MM.1S (cell line): ENCODE measurements at regions not wholly inside any gene's neighbourhood (a gene's known extent, or its start where the extent isn't known, plus 50 kb on each side); places are given as distances from the start of the nearest gene placed in this dataset.
"Not testable (repeated sequence)": the region's sequence is repeated elsewhere in the genome, so short reads cannot be mapped to it uniquely, and the experiment has no call there.

Source experiments
- DNase-seq: peaks from one replicate; pipeline ENCODE4 v3.0.0-alpha.2; 2015
- H2AFZ ChIP-seq: fragments of 300-600 bp; sonication (generic); 2 replicates; pipeline ENCODE4 v1.6.0; 2016; ENCODE audit warnings: antibody characterized with exemption, low read length
- H3F3A ChIP-seq: fragments of 300-600 bp; sonication (generic); 2 replicates; pipeline ENCODE4 v1.6.1; 2016; ENCODE audit warnings: mild to moderate bottlenecking, antibody characterized with exemption, low read length, moderate library complexity, mixed read lengths; ENCODE audit not compliant: insufficient read depth
- H3K27ac ChIP-seq: fragments of 300-600 bp; sonication (generic); 2 replicates; pipeline ENCODE4 v1.5.1; 2016; ENCODE audit warnings: mild to moderate bottlenecking, low read length
- H3K27me3 ChIP-seq: fragments of 300-600 bp; sonication (generic); replicated peaks from 2 replicates; pipeline ENCODE4 v1.6.0; 2016; ENCODE audit warnings: low read length; ENCODE audit not compliant: insufficient read depth
- H3K36me3 ChIP-seq: fragments of 300-600 bp; sonication (generic); replicated peaks from 2 replicates; pipeline ENCODE4 v1.6.1; 2016; ENCODE audit warnings: mild to moderate bottlenecking, low read length, mixed read lengths; ENCODE audit not compliant: insufficient read depth
- H3K4me1 ChIP-seq: fragments of 300-600 bp; sonication (generic); 2 replicates; pipeline ENCODE4 v1.6.1; 2016; ENCODE audit warnings: low read length, mixed read lengths
- H3K4me2 ChIP-seq: fragments of 300-600 bp; sonication (generic); 2 replicates; pipeline ENCODE4 v1.6.0; 2016; ENCODE audit warnings: low read depth, low read length
- H3K4me3 ChIP-seq: fragments of 300-600 bp; sonication (generic); 2 replicates; pipeline ENCODE4 v1.5.1; 2016; ENCODE audit warnings: low read length, mixed read lengths
- H3K79me2 ChIP-seq: fragments of 300-600 bp; sonication (generic); 2 replicates; pipeline ENCODE4 v1.6.1; 2016; ENCODE audit warnings: mixed run types, low read length, mixed read lengths
- H3K9ac ChIP-seq: fragments of 300-600 bp; sonication (generic); 2 replicates; pipeline ENCODE4 v1.6.1; 2016; ENCODE audit warnings: low read length, mixed read lengths
- H3K9me2 ChIP-seq: fragments of 300-600 bp; sonication (generic); replicated peaks from 2 replicates; pipeline ENCODE4 v1.6.1; 2016; ENCODE audit warnings: mild to moderate bottlenecking, low read length, mixed read lengths; ENCODE audit not compliant: insufficient read depth
- H3K9me3 ChIP-seq: fragments of 300-600 bp; sonication (generic); replicated peaks from 2 replicates; pipeline ENCODE4 v1.6.1; 2016; ENCODE audit warnings: mild to moderate bottlenecking, low read length, mixed read lengths; ENCODE audit not compliant: insufficient read depth
- H4K20me1 ChIP-seq: fragments of 300-600 bp; sonication (generic); 2 replicates; pipeline ENCODE4 v1.6.1; 2016; ENCODE audit warnings: mild to moderate bottlenecking, low read length, moderate library complexity, mixed read lengths; ENCODE audit not compliant: insufficient read depth
- EZH2 ChIP-seq: fragments of 300-600 bp; sonication (generic); optimal IDR thresholded peaks from 2 replicates; pipeline ENCODE3; 2017; ENCODE audit warnings: low read depth, mild to moderate bottlenecking, antibody characterized with exemption, low read length, mixed read lengths
- EZH2phosphoT487 ChIP-seq: fragments of 300-600 bp; sonication (generic); IDR thresholded peaks from 2 replicates; pipeline ENCODE4 v1.6.1; 2018; ENCODE audit warnings: antibody characterized with exemption, low read length
- TF ChIP-seq, protein P1 (sequence below): fragments of 300-600 bp; sonication (generic); IDR thresholded peaks from 2 replicates; pipeline ENCODE4 v1.5.1; 2016; ENCODE audit warnings: antibody characterized with exemption, low read length, mixed read lengths

DNA sequence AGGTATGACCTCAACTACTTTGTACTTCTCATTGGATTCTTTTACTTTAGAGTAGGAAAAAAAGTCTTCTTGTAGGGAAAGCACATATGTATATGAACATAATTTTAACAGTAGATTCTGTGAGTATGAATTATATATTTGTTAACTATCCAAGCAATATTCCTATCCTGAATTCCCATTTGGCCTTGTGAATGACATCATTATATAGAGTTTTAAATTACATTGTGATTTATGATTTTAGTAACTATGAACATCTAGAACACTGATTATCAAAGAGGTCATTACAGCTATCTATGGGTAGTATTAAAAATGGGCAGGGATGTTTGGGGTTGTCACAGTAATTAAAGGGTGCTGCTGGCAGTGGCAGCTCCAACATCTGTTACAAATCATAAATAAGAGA, 163.9 kb upstream of the TFAP2D start:
- H4K20me1 ChIP-seq: no peaks in the 10 kb centered on the region
- H2AFZ ChIP-seq: no peak overlapping the region
- H3K27ac ChIP-seq: no peak overlapping the region
- no peak overlapping the region for H3K4me2 ChIP-seq
- H3K27me3 ChIP-seq: no peaks in the 10 kb centered on the region
- no peaks in the 10 kb centered on the region for H3K79me2 ChIP-seq
- H3K9ac ChIP-seq: no peak overlapping the region
- H3K4me1 ChIP-seq: no peaks in the 10 kb centered on the region
- TF ChIP-seq, protein P1, sequence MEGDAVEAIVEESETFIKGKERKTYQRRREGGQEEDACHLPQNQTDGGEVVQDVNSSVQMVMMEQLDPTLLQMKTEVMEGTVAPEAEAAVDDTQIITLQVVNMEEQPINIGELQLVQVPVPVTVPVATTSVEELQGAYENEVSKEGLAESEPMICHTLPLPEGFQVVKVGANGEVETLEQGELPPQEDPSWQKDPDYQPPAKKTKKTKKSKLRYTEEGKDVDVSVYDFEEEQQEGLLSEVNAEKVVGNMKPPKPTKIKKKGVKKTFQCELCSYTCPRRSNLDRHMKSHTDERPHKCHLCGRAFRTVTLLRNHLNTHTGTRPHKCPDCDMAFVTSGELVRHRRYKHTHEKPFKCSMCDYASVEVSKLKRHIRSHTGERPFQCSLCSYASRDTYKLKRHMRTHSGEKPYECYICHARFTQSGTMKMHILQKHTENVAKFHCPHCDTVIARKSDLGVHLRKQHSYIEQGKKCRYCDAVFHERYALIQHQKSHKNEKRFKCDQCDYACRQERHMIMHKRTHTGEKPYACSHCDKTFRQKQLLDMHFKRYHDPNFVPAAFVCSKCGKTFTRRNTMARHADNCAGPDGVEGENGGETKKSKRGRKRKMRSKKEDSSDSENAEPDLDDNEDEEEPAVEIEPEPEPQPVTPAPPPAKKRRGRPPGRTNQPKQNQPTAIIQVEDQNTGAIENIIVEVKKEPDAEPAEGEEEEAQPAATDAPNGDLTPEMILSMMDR: no peak
- TF ChIP-seq EZH2 (no peak), EZH2phosphoT487 (no peak)
- H3K9me3 ChIP-seq: no peaks in the 10 kb centered on the region
- H3F3A ChIP-seq: no peaks in the 10 kb centered on the region
- no peaks in the 10 kb centered on the region for H3K9me2 ChIP-seq
- H3K4me3 ChIP-seq: no peak overlapping the region
- H3K36me3 ChIP-seq: no peaks in the 10 kb centered on the region
- no peak for DNase-seq

DNA sequence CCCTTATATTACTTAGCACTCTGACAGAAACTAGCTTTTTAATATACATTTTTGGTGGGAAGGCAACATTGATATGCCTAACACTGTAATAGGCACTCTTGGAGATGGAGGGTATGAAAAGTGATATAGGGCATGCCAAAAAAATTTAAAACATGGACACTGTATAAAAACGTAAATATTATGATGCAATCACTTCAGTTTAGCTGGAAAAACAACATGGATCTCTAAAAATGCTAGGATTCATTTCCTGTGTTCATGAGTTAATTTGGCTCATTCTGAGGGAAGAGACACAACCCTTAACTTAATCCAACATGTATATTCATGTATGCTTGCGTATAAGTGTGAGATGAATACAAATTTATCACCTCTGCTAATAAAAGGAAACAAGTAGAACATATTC, 157.3 kb upstream of the TFAP2D start:
- Histone ChIP-seq H3K4me3 (no peak overlapping the region), H3K9ac (no peak overlapping the region), H4K20me1 (no peaks in the 10 kb centered on the region), H3K27ac (no peak overlapping the region), H3F3A (no peaks in the 10 kb centered on the region), H3K9me3 (no peaks in the 10 kb centered on the region), H3K79me2 (no peaks in the 10 kb centered on the region), H3K4me2 (no peak overlapping the region), H2AFZ (no peak overlapping the region), H3K9me2 (no peaks in the 10 kb centered on the region), H3K36me3 (no peaks in the 10 kb centered on the region), H3K27me3 (no peaks in the 10 kb centered on the region), H3K4me1 (no peaks in the 10 kb centered on the region)
- no peak for DNase-seq
- TF ChIP-seq EZH2: no peak
- TF ChIP-seq, protein P1: no peak
- no peak for TF ChIP-seq EZH2phosphoT487

DNA sequence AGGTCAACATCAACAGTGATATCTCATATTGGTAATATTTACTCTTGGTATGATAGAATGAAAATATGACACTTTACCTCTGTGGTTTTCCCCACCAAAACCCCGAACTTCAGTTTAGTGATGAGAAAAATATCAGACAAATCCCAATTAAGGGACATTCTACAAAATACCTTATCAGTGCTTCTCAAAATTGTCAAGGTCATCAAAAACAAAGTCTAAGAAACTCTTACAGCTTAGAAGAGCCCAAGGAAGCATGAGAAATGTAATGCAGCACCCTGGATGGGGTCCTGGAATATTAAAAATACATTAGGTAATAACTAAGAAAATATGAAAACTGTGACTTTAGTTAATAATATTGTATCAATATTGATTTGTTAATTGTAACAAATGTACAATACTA, 148.3 kb upstream of the TFAP2D start:
- Histone ChIP-seq H3K9me3 (no peaks in the 10 kb centered on the region), H3K27ac (no peak overlapping the region), H4K20me1 (no peaks in the 10 kb centered on the region), H3K79me2 (no peaks in the 10 kb centered on the region), H3K4me3 (no peak overlapping the region), H3K4me1 (no peaks in the 10 kb centered on the region), H3K9ac (no peak overlapping the region), H3F3A (no peaks in the 10 kb centered on the region), H3K36me3 (no peaks in the 10 kb centered on the region), H2AFZ (no peak overlapping the region), H3K4me2 (no peak overlapping the region), H3K9me2 (no peaks in the 10 kb centered on the region), H3K27me3 (no peaks in the 10 kb centered on the region)
- DNase-seq: no peak
- TF ChIP-seq EZH2 (no peak), EZH2phosphoT487 (no peak)
- TF ChIP-seq, protein P1: no peak

DNA sequence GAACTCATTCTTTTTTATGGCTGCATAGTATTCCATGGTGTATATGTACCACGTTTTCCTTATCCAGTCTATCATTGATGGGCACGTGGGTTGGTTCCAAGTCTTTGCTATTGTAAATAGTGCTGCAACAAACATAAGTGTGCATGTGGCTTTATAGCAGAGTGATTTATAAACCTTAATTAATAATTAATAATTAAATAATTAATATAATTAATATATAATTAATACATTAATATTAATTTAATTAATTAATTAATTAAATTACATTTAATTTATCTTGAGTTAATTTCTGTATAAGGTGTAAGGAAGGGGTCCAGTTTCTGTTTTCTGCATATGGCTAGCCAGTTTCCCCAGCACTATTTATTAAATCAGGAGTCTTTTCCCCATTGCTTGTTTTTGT, 142.1 kb upstream of the TFAP2D start:
- H3K9me2 ChIP-seq, H4K20me1 ChIP-seq, H3F3A ChIP-seq, H3K4me3 ChIP-seq, H2AFZ ChIP-seq, H3K36me3 ChIP-seq, H3K9ac ChIP-seq, H3K27me3 ChIP-seq, DNase-seq, H3K27ac ChIP-seq, H3K4me2 ChIP-seq, H3K9me3 ChIP-seq, H3K4me1 ChIP-seq, H3K79me2 ChIP-seq: not testable (repeated sequence)
